GM12872 (cell line): ENCODE measurements at regions not wholly inside any gene's neighbourhood (a gene's known extent, or its start where the extent isn't known, plus 50 kb on each side); places are given as distances from the start of the nearest gene placed in this dataset.

ENCODE experiments used
- CTCF ChIP-seq: IDR thresholded peaks from 3 replicates; pipeline ENCODE4 v1.5.1; 2011; ENCODE audit warnings: low read depth, mild to moderate bottlenecking, low read length, moderate library complexity; ENCODE audit not compliant: insufficient read depth

GRCh38 chr5:51188001-51188591 lies 195.2 kb upstream of the ISL1 start:
- TF ChIP-seq CTCF, result no peak

- no peak for TF ChIP-seq CTCF
Measured at GRCh38 chr5:51194671-51195070, 188.6 kb upstream of the ISL1 start.

GRCh38 chr5:51201024-51201423 lies 182.2 kb upstream of the ISL1 start:
- no peak for TF ChIP-seq CTCF

GRCh38 chr5:51201708-51202107 lies 181.5 kb upstream of the ISL1 start:
- no peak for TF ChIP-seq CTCF

GRCh38 chr5:51202161-51202560 lies 181.1 kb upstream of the ISL1 start:
- no peak for TF ChIP-seq CTCF

GRCh38 chr5:51203598-51203997 lies 179.7 kb upstream of the ISL1 start:
- no peak for TF ChIP-seq CTCF

- TF ChIP-seq CTCF, result no peak
Measured at GRCh38 chr5:51208296-51208695, 175.0 kb upstream of the ISL1 start.
